ENCODE measurements at regions not wholly inside any gene's neighbourhood (a gene's known extent, or its start where the extent isn't known, plus 50 kb on each side); places are given as distances from the start of the nearest gene placed in this dataset.
A peak's percentile ranks its signal among the peaks of the same experiment; 100 is the strongest.
"Not testable (repeated sequence)": the region's sequence is repeated elsewhere in the genome, so short reads cannot be mapped to it uniquely, and the experiment has no call there.

- Histone ChIP-seq H3K27me3 (ENCODE audit: control insufficient read depth in 2 of 2, insufficient read depth in 2 of 2, low read length in 2 of 2) (peaks cover 20 to 22% of the 10 kb centered on the region in 2 donors), H3K9me3 (ENCODE audit: control insufficient read depth in 2 of 2, low read length in 2 of 2) (no peaks in the 10 kb centered on the region), H3K4me1 (ENCODE audit: control insufficient read depth in 2 of 2, insufficient read depth in 2 of 2, low read length in 2 of 2) (peaks cover 0 to 3% of the 10 kb centered on the region in 2 donors), H3K4me3 (ENCODE audit: low read length in 2 of 2) (no peak overlapping the region), H3K36me3 (ENCODE audit: control insufficient read depth in 2 of 2, insufficient read depth in 2 of 2, low read length in 2 of 2) (no peaks in the 10 kb centered on the region), H3K9ac (ENCODE audit: low read depth in 1 of 2, low read length in 2 of 2) (no peak overlapping the region), H3K27ac (ENCODE audit: low read depth in 2 of 2, low read length in 2 of 2) (no peak overlapping the region)
Measured at GRCh38 chr9:129553277-129553676, 67.6 kb downstream of the C9orf50 start.

GRCh38 chr9:129552064-129552463, 68.8 kb downstream of the C9orf50 start:
- H3K4me3 ChIP-seq (ENCODE audit: low read length in 2 of 2): no peak overlapping the region
- peaks cover 20 to 22% of the 10 kb centered on the region in 2 donors for H3K27me3 ChIP-seq (ENCODE audit: control insufficient read depth in 2 of 2, insufficient read depth in 2 of 2, low read length in 2 of 2)
- no peaks in the 10 kb centered on the region for H3K9me3 ChIP-seq (ENCODE audit: control insufficient read depth in 2 of 2, low read length in 2 of 2)
- peaks cover 0 to 3% of the 10 kb centered on the region in 2 donors for H3K4me1 ChIP-seq (ENCODE audit: control insufficient read depth in 2 of 2, insufficient read depth in 2 of 2, low read length in 2 of 2)
- H3K36me3 ChIP-seq (ENCODE audit: control insufficient read depth in 2 of 2, insufficient read depth in 2 of 2, low read length in 2 of 2): no peaks in the 10 kb centered on the region
- H3K9ac ChIP-seq (ENCODE audit: low read depth in 1 of 2, low read length in 2 of 2): no peak overlapping the region
- no peak overlapping the region for H3K27ac ChIP-seq (ENCODE audit: low read depth in 2 of 2, low read length in 2 of 2)

DNA sequence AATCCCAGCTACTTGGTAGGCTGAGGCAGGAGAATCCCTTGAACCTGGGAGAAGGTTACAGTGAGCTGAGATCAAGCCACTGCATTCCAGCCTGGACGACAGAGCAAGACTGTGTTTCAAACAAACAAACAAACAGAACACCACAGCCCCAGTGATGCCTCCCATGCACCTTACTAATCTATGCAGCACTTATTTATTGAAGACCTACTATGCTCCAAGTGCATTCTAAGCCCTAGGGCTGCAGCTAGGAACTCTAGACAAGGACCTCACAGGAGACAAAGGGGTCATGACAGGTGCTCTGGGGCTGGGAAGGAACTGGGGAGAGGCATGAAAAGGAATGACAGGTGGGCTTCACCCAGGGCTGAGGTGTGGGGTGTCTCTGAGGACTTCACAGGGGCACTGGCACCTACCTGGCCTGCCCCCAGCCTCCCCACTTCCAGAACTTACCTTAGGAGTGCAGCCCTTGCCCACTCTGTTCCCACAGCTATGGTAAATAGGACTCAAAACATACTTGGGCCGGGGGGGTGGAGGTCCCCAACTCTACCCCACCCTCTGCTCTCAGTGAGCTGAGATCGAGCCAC, 69.4 kb downstream of the C9orf50 start:
- no peaks in the 10 kb centered on the region for H3K36me3 ChIP-seq (ENCODE audit: control insufficient read depth in 2 of 2, insufficient read depth in 2 of 2, low read length in 2 of 2)
- H3K27ac ChIP-seq (ENCODE audit: low read depth in 2 of 2, low read length in 2 of 2): no peak overlapping the region
- no peak overlapping the region for H3K9ac ChIP-seq (ENCODE audit: low read depth in 1 of 2, low read length in 2 of 2)
- no peaks in the 10 kb centered on the region for H3K9me3 ChIP-seq (ENCODE audit: control insufficient read depth in 2 of 2, low read length in 2 of 2)
- H3K4me1 ChIP-seq (ENCODE audit: control insufficient read depth in 2 of 2, insufficient read depth in 2 of 2, low read length in 2 of 2): peaks cover 0 to 3% of the 10 kb centered on the region in 2 donors
- no peak overlapping the region for H3K4me3 ChIP-seq (ENCODE audit: low read length in 2 of 2)
- peaks cover 20 to 25% of the 10 kb centered on the region in 2 donors for H3K27me3 ChIP-seq (ENCODE audit: control insufficient read depth in 2 of 2, insufficient read depth in 2 of 2, low read length in 2 of 2)

GRCh38 chr9:129550977-129551376, 69.9 kb downstream of the C9orf50 start:
- H3K4me1 ChIP-seq (ENCODE audit: control insufficient read depth in 2 of 2, insufficient read depth in 2 of 2, low read length in 2 of 2); H3K36me3 ChIP-seq (ENCODE audit: control insufficient read depth in 2 of 2, insufficient read depth in 2 of 2, low read length in 2 of 2); H3K27ac ChIP-seq (ENCODE audit: low read depth in 2 of 2, low read length in 2 of 2); H3K9me3 ChIP-seq (ENCODE audit: control insufficient read depth in 2 of 2, low read length in 2 of 2); H3K9ac ChIP-seq (ENCODE audit: low read depth in 1 of 2, low read length in 2 of 2); H3K4me3 ChIP-seq (ENCODE audit: low read length in 2 of 2): not testable (repeated sequence)
- H3K27me3 ChIP-seq (ENCODE audit: control insufficient read depth in 2 of 2, insufficient read depth in 2 of 2, low read length in 2 of 2): peaks cover 20 to 25% of the 10 kb centered on the region in 2 donors

- H3K4me1 ChIP-seq (ENCODE audit: control insufficient read depth in 2 of 2, insufficient read depth in 2 of 2, low read length in 2 of 2): peaks cover 0 to 3% of the 10 kb centered on the region in 2 donors
- H3K9ac ChIP-seq (ENCODE audit: low read depth in 1 of 2, low read length in 2 of 2): peak overlapping the region; percentile 32 to 64
- peak overlapping the region; percentile 3 to 48 for H3K4me3 ChIP-seq (ENCODE audit: low read length in 2 of 2)
- H3K27me3 ChIP-seq (ENCODE audit: control insufficient read depth in 2 of 2, insufficient read depth in 2 of 2, low read length in 2 of 2): peaks cover 20 to 25% of the 10 kb centered on the region in 2 donors
- no peaks in the 10 kb centered on the region for H3K9me3 ChIP-seq (ENCODE audit: control insufficient read depth in 2 of 2, low read length in 2 of 2)
- peak overlapping the region; percentile 58 for H3K27ac ChIP-seq (ENCODE audit: low read depth in 2 of 2, low read length in 2 of 2)
- H3K36me3 ChIP-seq (ENCODE audit: control insufficient read depth in 2 of 2, insufficient read depth in 2 of 2, low read length in 2 of 2): no peaks in the 10 kb centered on the region
Measured at GRCh38 chr9:129550199-129550839, 70.6 kb downstream of the C9orf50 start.

DNA sequence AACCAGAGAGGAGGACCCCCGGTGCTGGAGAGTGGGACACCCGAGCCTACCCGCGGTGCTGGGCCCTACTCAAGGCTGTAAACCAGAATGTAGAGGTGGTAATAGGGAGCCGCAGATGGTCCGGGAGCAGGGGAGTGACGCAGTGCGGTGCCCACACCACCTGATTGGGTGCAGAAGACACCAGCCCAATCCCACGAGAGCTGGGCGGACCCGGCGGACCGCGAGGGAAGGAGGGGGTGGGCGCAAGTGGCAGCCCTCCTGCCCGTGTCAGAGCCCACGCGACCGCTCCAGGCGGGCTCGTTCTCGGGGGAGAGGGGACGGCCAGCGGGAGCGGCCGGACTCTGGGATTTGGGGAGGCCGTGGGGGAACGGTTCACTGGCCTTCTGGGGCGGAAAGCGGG, 71.2 kb downstream of the C9orf50 start:
- Histone ChIP-seq H3K36me3 (ENCODE audit: control insufficient read depth in 2 of 2, insufficient read depth in 2 of 2, low read length in 2 of 2) (no peaks in the 10 kb centered on the region), H3K9ac (ENCODE audit: low read depth in 1 of 2, low read length in 2 of 2) (no peak overlapping the region), H3K9me3 (ENCODE audit: control insufficient read depth in 2 of 2, low read length in 2 of 2) (no peaks in the 10 kb centered on the region), H3K27me3 (ENCODE audit: control insufficient read depth in 2 of 2, insufficient read depth in 2 of 2, low read length in 2 of 2) (peaks cover 20 to 25% of the 10 kb centered on the region in 2 donors), H3K4me3 (ENCODE audit: low read length in 2 of 2) (peak overlapping the region; percentile 25 to 26), H3K27ac (ENCODE audit: low read depth in 2 of 2, low read length in 2 of 2) (peak overlapping the region; percentile 47 to 58), H3K4me1 (ENCODE audit: control insufficient read depth in 2 of 2, insufficient read depth in 2 of 2, low read length in 2 of 2) (peaks cover 0 to 3% of the 10 kb centered on the region in 2 donors)

DNA sequence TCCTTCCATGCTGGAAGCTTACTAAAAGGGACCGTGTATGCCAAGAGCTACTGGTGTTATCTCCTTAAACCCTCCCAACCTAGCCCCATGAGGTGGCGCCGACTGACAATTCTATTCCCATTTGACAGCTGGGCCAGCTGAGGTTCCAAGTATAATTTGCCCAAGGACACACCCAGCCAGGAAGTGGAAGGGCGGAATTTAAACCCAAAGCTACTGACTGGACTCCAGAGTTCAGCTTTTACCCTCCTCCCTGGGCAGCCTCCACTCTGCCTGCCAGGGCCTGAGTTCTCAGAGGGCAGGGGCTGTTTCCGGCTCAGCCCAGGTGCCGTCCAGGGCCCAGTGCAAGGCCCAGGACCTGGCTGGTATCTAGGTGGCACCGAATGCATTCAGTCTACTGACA, 71.8 kb downstream of the C9orf50 start:
- Histone ChIP-seq H3K4me1 (ENCODE audit: control insufficient read depth in 2 of 2, insufficient read depth in 2 of 2, low read length in 2 of 2) (peaks cover 0 to 3% of the 10 kb centered on the region in 2 donors), H3K9me3 (ENCODE audit: control insufficient read depth in 2 of 2, low read length in 2 of 2) (no peaks in the 10 kb centered on the region), H3K9ac (ENCODE audit: low read depth in 1 of 2, low read length in 2 of 2) (no peak overlapping the region), H3K27me3 (ENCODE audit: control insufficient read depth in 2 of 2, insufficient read depth in 2 of 2, low read length in 2 of 2) (peaks cover 20 to 25% of the 10 kb centered on the region in 2 donors), H3K4me3 (ENCODE audit: low read length in 2 of 2) (peak overlapping the region in 1 of 2 donors; percentile 26), H3K36me3 (ENCODE audit: control insufficient read depth in 2 of 2, insufficient read depth in 2 of 2, low read length in 2 of 2) (no peaks in the 10 kb centered on the region), H3K27ac (ENCODE audit: low read depth in 2 of 2, low read length in 2 of 2) (peak overlapping the region; percentile 37 to 58)

DNA sequence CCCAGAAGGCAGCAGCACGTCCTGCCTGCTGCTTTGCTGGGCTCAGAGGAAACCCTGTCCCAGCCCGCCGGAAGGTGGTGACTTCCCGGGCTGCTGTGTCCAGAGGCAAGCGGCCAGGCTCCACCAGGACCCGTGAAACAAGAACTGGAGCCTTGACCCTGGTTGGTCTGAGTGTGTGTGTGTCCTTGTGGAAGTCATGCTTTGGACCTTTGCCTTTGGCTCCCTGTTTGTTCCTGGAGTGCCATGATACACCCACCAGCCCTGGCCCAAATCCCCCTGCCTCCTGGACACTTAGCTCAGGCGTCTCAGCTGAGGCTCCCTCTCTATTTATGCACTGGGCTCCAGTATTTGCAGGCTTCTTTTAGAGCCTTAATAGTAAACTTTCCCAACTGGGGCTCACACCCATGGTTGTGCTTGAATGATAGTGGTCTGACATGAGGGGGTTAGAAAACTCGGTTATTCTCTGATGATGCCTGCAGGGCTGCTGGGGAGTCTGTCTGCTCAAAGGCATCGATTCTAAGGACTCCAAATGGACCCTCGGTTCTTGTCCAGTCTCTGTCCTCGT, 72.2 kb downstream of the C9orf50 start:
- H3K9me3 ChIP-seq (ENCODE audit: control insufficient read depth in 2 of 2, low read length in 2 of 2): no peaks in the 10 kb centered on the region
- H3K27me3 ChIP-seq (ENCODE audit: control insufficient read depth in 2 of 2, insufficient read depth in 2 of 2, low read length in 2 of 2): peaks cover 20 to 25% of the 10 kb centered on the region in 2 donors
- H3K4me1 ChIP-seq (ENCODE audit: control insufficient read depth in 2 of 2, insufficient read depth in 2 of 2, low read length in 2 of 2): peaks cover 0 to 3% of the 10 kb centered on the region in 2 donors
- no peaks in the 10 kb centered on the region for H3K36me3 ChIP-seq (ENCODE audit: control insufficient read depth in 2 of 2, insufficient read depth in 2 of 2, low read length in 2 of 2)
- no peak overlapping the region for H3K9ac ChIP-seq (ENCODE audit: low read depth in 1 of 2, low read length in 2 of 2)
- peak overlapping the region in 1 of 2 donors; percentile 58 for H3K27ac ChIP-seq (ENCODE audit: low read depth in 2 of 2, low read length in 2 of 2)
- H3K4me3 ChIP-seq (ENCODE audit: low read length in 2 of 2): no peak overlapping the region

DNA sequence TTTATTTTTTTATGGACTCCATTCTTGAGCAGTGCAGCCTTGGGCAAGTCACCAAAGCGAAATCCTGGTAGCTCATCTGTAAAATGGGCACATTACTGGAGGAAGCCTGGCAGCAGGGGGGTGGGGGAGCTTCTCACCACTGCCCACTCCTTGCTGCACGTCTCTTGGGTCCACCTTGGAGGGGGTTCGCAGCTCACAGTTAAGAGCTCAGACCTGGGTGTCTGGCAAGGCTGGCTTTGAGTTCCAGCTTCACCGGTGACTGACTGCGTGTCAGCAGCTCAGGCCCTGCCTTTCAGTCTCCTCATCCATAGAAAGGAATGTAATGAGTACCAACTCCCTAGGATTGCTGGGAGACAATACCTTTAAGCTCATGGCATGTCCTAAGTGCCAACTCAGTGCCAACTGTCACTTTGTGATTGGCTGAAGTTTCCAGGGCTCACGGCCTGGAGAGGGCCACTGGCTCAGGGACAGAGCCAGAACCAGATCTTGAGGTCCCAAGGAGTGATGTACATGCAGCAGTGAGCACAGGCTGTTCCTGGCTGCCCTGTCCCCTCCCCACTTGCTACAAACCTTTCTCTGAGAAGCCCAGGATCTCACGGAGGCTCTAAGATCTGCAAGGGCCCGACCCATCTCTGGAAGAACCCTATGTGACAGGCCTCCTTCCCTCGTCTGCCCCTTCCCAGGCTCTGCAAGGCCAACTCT, 72.9 kb downstream of the C9orf50 start:
- H3K9ac ChIP-seq (ENCODE audit: low read depth in 1 of 2, low read length in 2 of 2): no peak overlapping the region

DNA sequence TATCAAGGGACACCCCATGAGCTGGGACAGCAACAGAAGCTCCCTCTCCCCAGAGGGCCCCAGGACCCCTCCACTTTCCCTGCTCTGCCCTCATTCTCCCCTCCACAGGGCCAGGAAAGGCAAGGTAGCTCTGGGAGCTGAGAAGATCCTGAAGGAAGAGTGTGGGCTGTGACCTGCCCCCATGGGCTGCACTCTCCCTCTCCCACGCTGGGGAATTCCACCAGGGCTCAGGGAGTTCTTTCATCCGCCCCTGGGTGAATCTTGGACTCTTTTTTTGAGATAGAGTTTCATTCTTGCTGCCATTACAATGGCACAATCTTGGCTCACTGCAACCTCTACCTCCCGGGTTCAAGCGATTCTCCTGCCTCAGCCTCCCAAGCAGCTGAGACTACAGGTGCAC, 73.8 kb downstream of the C9orf50 start:
- Histone ChIP-seq H3K27me3 (ENCODE audit: control insufficient read depth in 2 of 2, insufficient read depth in 2 of 2, low read length in 2 of 2) (peaks cover 20 to 25% of the 10 kb centered on the region in 2 donors), H3K9me3 (ENCODE audit: control insufficient read depth in 2 of 2, low read length in 2 of 2) (no peaks in the 10 kb centered on the region), H3K36me3 (ENCODE audit: control insufficient read depth in 2 of 2, insufficient read depth in 2 of 2, low read length in 2 of 2) (no peaks in the 10 kb centered on the region), H3K9ac (ENCODE audit: low read depth in 1 of 2, low read length in 2 of 2) (no peak overlapping the region), H3K27ac (ENCODE audit: low read depth in 2 of 2, low read length in 2 of 2) (no peak overlapping the region), H3K4me1 (ENCODE audit: control insufficient read depth in 2 of 2, insufficient read depth in 2 of 2, low read length in 2 of 2) (peaks cover 0 to 3% of the 10 kb centered on the region in 2 donors), H3K4me3 (ENCODE audit: low read length in 2 of 2) (no peak overlapping the region)

More for the DNA sequence above, 72.9 kb downstream of the C9orf50 start:
- no peak overlapping the region for H3K4me3 ChIP-seq (ENCODE audit: low read length in 2 of 2)
- no peaks in the 10 kb centered on the region for H3K36me3 ChIP-seq (ENCODE audit: control insufficient read depth in 2 of 2, insufficient read depth in 2 of 2, low read length in 2 of 2)
- H3K4me1 ChIP-seq (ENCODE audit: control insufficient read depth in 2 of 2, insufficient read depth in 2 of 2, low read length in 2 of 2): peaks cover 0 to 3% of the 10 kb centered on the region in 2 donors
- no peaks in the 10 kb centered on the region for H3K9me3 ChIP-seq (ENCODE audit: control insufficient read depth in 2 of 2, low read length in 2 of 2)
- H3K27me3 ChIP-seq (ENCODE audit: control insufficient read depth in 2 of 2, insufficient read depth in 2 of 2, low read length in 2 of 2): peaks cover 20 to 25% of the 10 kb centered on the region in 2 donors
- no peak overlapping the region for H3K27ac ChIP-seq (ENCODE audit: low read depth in 2 of 2, low read length in 2 of 2)
